ENCODE measurements at regions not wholly inside any gene's neighbourhood (a gene's known extent, or its start where the extent isn't known, plus 50 kb on each side); places are given as distances from the start of the nearest gene placed in this dataset.

DNA sequence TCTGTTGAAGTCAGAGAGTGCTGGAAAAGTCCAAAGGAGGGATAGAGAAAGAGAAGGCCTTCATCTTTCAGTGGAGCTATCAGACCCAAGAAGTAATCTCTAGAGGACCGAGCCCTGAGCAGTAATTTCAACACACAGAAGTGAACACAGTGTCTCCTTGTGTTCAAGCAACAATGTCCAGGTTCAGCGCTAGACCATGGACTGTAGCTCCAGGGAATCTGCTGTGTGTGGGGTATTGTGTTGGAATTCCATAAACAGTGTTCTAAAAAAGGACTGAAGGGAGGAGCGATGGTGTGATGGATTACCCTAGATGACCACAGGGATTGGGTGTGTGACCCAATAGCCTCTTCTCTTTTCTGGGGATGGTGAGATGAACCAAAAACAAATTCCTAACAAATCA, 165.9 kb downstream of the BLID start:
- TF ChIP-seq, protein P1, sequence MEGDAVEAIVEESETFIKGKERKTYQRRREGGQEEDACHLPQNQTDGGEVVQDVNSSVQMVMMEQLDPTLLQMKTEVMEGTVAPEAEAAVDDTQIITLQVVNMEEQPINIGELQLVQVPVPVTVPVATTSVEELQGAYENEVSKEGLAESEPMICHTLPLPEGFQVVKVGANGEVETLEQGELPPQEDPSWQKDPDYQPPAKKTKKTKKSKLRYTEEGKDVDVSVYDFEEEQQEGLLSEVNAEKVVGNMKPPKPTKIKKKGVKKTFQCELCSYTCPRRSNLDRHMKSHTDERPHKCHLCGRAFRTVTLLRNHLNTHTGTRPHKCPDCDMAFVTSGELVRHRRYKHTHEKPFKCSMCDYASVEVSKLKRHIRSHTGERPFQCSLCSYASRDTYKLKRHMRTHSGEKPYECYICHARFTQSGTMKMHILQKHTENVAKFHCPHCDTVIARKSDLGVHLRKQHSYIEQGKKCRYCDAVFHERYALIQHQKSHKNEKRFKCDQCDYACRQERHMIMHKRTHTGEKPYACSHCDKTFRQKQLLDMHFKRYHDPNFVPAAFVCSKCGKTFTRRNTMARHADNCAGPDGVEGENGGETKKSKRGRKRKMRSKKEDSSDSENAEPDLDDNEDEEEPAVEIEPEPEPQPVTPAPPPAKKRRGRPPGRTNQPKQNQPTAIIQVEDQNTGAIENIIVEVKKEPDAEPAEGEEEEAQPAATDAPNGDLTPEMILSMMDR (IDR thresholded peaks at IDR 0.05), result no peak
- no peak for TF ChIP-seq POLR2A (IDR thresholded peaks at IDR 0.05)

Measured in breast epithelium (tissue), 3 donors.